ENCODE measurements at regions not wholly inside any gene's neighbourhood (a gene's known extent, or its start where the extent isn't known, plus 50 kb on each side); places are given as distances from the start of the nearest gene placed in this dataset.

GRCh38 chr12:126144603-126145002, 1079.4 kb downstream of the AACS start:
- no CpG with 5 or more reads among the region's 4 CpGs for WGBS, 2 donors (ENCODE audit: extremely low coverage in 2 of 2, insufficient read length in 2 of 2, insufficient replicate concordance in 1 of 2)
- Histone ChIP-seq H3K4me1 (ENCODE audit: control insufficient read depth in 2 of 2, insufficient read depth in 1 of 2, low read depth in 1 of 2, low read length in 2 of 2) (peaks cover 0 to 1% of the 10 kb centered on the region in 2 donors), H3K27me3 (ENCODE audit: control insufficient read depth in 3 of 3, insufficient read depth in 3 of 3, low read depth in 1 of 3, low read length in 3 of 3) (peaks cover 0 to 2% (median 0%) of the 10 kb centered on the region in 3 experiments), H3K27ac (replicated peaks; ENCODE audit: low read length) (no peak overlapping the region), H2BK120ac (ENCODE audit: low read depth, low read length) (no peak overlapping the region), H4K91ac (ENCODE audit: low read depth, low read length, poor library complexity) (no peak overlapping the region), H2AK5ac (ENCODE audit: low read depth, low read length) (no peak overlapping the region), H3K9me3 (replicated peaks in 1 of 2; ENCODE audit: control insufficient read depth in 2 of 2, insufficient read depth in 1 of 2, low read depth in 1 of 2, low read length in 2 of 2) (peaks cover 0 to 6% of the 10 kb centered on the region in 2 donors), H3K14ac (ENCODE audit: low read length) (no peak overlapping the region), H3K18ac (ENCODE audit: low read length) (no peak overlapping the region), H2BK5ac (ENCODE audit: low read length) (no peak overlapping the region), H4K8ac (ENCODE audit: low read depth, low read length) (no peak overlapping the region), H3K23ac (ENCODE audit: low read depth, low read length, poor library complexity) (no peak overlapping the region), H3K4me2 (ENCODE audit: insufficient read depth, low read length, poor library complexity, severe bottlenecking) (no peak overlapping the region), H3K9ac (ENCODE audit: low read depth, low read length, poor library complexity) (no peak overlapping the region), H2BK15ac (ENCODE audit: low read length) (no peak overlapping the region), H3K4me3 (ENCODE audit: low read length in 2 of 2) (no peak overlapping the region), H3K36me3 (replicated peaks in 1 of 2; ENCODE audit: control insufficient read depth in 2 of 2, insufficient read depth in 2 of 2, low read length in 2 of 2) (no peaks in the 10 kb centered on the region), H2AFZ (ENCODE audit: low read length) (no peak overlapping the region), H3K4ac (ENCODE audit: low read length) (no peak overlapping the region), H2BK12ac (ENCODE audit: low read length) (no peak overlapping the region), H3K79me1 (ENCODE audit: low read depth, low read length) (no peaks in the 10 kb centered on the region)
- no peak for DNase-seq (ENCODE audit: low spot score)

GRCh38 chr12:126147321-126147720, 1082.1 kb downstream of the AACS start:
- Histone ChIP-seq H2BK12ac (ENCODE audit: low read length) (no peak overlapping the region), H2BK15ac (ENCODE audit: low read length) (no peak overlapping the region), H3K79me1 (ENCODE audit: low read depth, low read length) (no peaks in the 10 kb centered on the region), H3K27me3 (ENCODE audit: control insufficient read depth in 3 of 3, insufficient read depth in 3 of 3, low read depth in 1 of 3, low read length in 3 of 3) (peaks cover 0 to under 1% (median 0%) of the 10 kb centered on the region in 3 experiments), H3K36me3 (replicated peaks in 1 of 2; ENCODE audit: control insufficient read depth in 2 of 2, insufficient read depth in 2 of 2, low read length in 2 of 2) (no peaks in the 10 kb centered on the region), H3K18ac (ENCODE audit: low read length) (no peak overlapping the region), H2AK5ac (ENCODE audit: low read depth, low read length) (no peak overlapping the region), H3K4ac (ENCODE audit: low read length) (no peak overlapping the region), H2BK120ac (ENCODE audit: low read depth, low read length) (no peak overlapping the region), H3K9ac (ENCODE audit: low read depth, low read length, poor library complexity) (no peak overlapping the region), H3K9me3 (replicated peaks in 1 of 2; ENCODE audit: control insufficient read depth in 2 of 2, insufficient read depth in 1 of 2, low read depth in 1 of 2, low read length in 2 of 2) (peaks cover 0 to under 1% of the 10 kb centered on the region in 2 donors), H3K23ac (ENCODE audit: low read depth, low read length, poor library complexity) (no peak overlapping the region), H4K91ac (ENCODE audit: low read depth, low read length, poor library complexity) (no peak overlapping the region), H3K4me3 (ENCODE audit: low read length in 2 of 2) (no peak overlapping the region), H3K4me2 (ENCODE audit: insufficient read depth, low read length, poor library complexity, severe bottlenecking) (no peak overlapping the region), H4K8ac (ENCODE audit: low read depth, low read length) (no peak overlapping the region), H2BK5ac (ENCODE audit: low read length) (no peak overlapping the region), H2AFZ (ENCODE audit: low read length) (no peak overlapping the region), H3K14ac (ENCODE audit: low read length) (no peak overlapping the region), H3K27ac (replicated peaks; ENCODE audit: low read length) (no peak overlapping the region), H3K4me1 (ENCODE audit: control insufficient read depth in 2 of 2, insufficient read depth in 1 of 2, low read depth in 1 of 2, low read length in 2 of 2) (peaks cover 0 to 1% of the 10 kb centered on the region in 2 donors)
- DNase-seq (ENCODE audit: low spot score): no peak
- no CpG with 5 or more reads among the region's 1 CpG for WGBS, 2 donors (ENCODE audit: extremely low coverage in 2 of 2, insufficient read length in 2 of 2, insufficient replicate concordance in 1 of 2)

- H3K14ac ChIP-seq (ENCODE audit: low read length): no peak overlapping the region
- H3K4me2 ChIP-seq (ENCODE audit: insufficient read depth, low read length, poor library complexity, severe bottlenecking): no peak overlapping the region
- H2BK12ac ChIP-seq (ENCODE audit: low read length): no peak overlapping the region
- H2AK5ac ChIP-seq (ENCODE audit: low read depth, low read length): no peak overlapping the region
- no peak overlapping the region for H3K23ac ChIP-seq (ENCODE audit: low read depth, low read length, poor library complexity)
- H3K27me3 ChIP-seq (ENCODE audit: control insufficient read depth in 3 of 3, insufficient read depth in 3 of 3, low read depth in 1 of 3, low read length in 3 of 3): no peaks in the 10 kb centered on the region
- H2BK15ac ChIP-seq (ENCODE audit: low read length): no peak overlapping the region
- H3K4ac ChIP-seq (ENCODE audit: low read length): no peak overlapping the region
- peak overlapping the region; percentile 61 for H2AFZ ChIP-seq (ENCODE audit: low read length)
- WGBS, 2 donors (ENCODE audit: extremely low coverage in 2 of 2, insufficient read length in 2 of 2, insufficient replicate concordance in 1 of 2): no CpG with 5 or more reads among the region's 12 CpGs
- no peaks in the 10 kb centered on the region for H3K4me1 ChIP-seq (ENCODE audit: control insufficient read depth in 2 of 2, insufficient read depth in 1 of 2, low read depth in 1 of 2, low read length in 2 of 2)
- H4K91ac ChIP-seq (ENCODE audit: low read depth, low read length, poor library complexity): no peak overlapping the region
- H4K8ac ChIP-seq (ENCODE audit: low read depth, low read length): no peak overlapping the region
- H2BK5ac ChIP-seq (ENCODE audit: low read length): no peak overlapping the region
- DNase-seq (ENCODE audit: low spot score): no peak
- no peak overlapping the region for H3K9ac ChIP-seq (ENCODE audit: low read depth, low read length, poor library complexity)
- H3K18ac ChIP-seq (ENCODE audit: low read length): no peak overlapping the region
- H3K4me3 ChIP-seq (ENCODE audit: low read length in 2 of 2): no peak overlapping the region
- no peak overlapping the region for H3K27ac ChIP-seq (replicated peaks; ENCODE audit: low read length)
- no peaks in the 10 kb centered on the region for H3K9me3 ChIP-seq (replicated peaks in 1 of 2; ENCODE audit: control insufficient read depth in 2 of 2, insufficient read depth in 1 of 2, low read depth in 1 of 2, low read length in 2 of 2)
- H3K79me1 ChIP-seq (ENCODE audit: low read depth, low read length): no peaks in the 10 kb centered on the region
- no peak overlapping the region for H2BK120ac ChIP-seq (ENCODE audit: low read depth, low read length)
- no peaks in the 10 kb centered on the region for H3K36me3 ChIP-seq (replicated peaks in 1 of 2; ENCODE audit: control insufficient read depth in 2 of 2, insufficient read depth in 2 of 2, low read length in 2 of 2)
These were observed 1091.8 kb downstream of the AACS start for GRCh38 chr12:126156806-126157574.

GRCh38 chr12:126157575-126157966, 1092.3 kb downstream of the AACS start:
- Histone ChIP-seq H2BK12ac (ENCODE audit: low read length) (no peak overlapping the region), H4K91ac (ENCODE audit: low read depth, low read length, poor library complexity) (no peak overlapping the region), H3K9ac (ENCODE audit: low read depth, low read length, poor library complexity) (no peak overlapping the region), H2BK5ac (ENCODE audit: low read length) (no peak overlapping the region), H3K14ac (ENCODE audit: low read length) (no peak overlapping the region), H2BK15ac (ENCODE audit: low read length) (no peak overlapping the region), H3K4me1 (ENCODE audit: control insufficient read depth in 2 of 2, insufficient read depth in 1 of 2, low read depth in 1 of 2, low read length in 2 of 2) (no peaks in the 10 kb centered on the region), H3K4me3 (ENCODE audit: low read length in 2 of 2) (no peak overlapping the region), H3K9me3 (replicated peaks in 1 of 2; ENCODE audit: control insufficient read depth in 2 of 2, insufficient read depth in 1 of 2, low read depth in 1 of 2, low read length in 2 of 2) (no peaks in the 10 kb centered on the region), H3K4me2 (ENCODE audit: insufficient read depth, low read length, poor library complexity, severe bottlenecking) (no peak overlapping the region), H3K27me3 (ENCODE audit: control insufficient read depth in 3 of 3, insufficient read depth in 3 of 3, low read depth in 1 of 3, low read length in 3 of 3) (no peaks in the 10 kb centered on the region), H3K79me1 (ENCODE audit: low read depth, low read length) (no peaks in the 10 kb centered on the region), H3K4ac (ENCODE audit: low read length) (no peak overlapping the region), H2AFZ (ENCODE audit: low read length) (no peak overlapping the region), H3K23ac (ENCODE audit: low read depth, low read length, poor library complexity) (no peak overlapping the region), H2BK120ac (ENCODE audit: low read depth, low read length) (no peak overlapping the region), H2AK5ac (ENCODE audit: low read depth, low read length) (no peak overlapping the region), H3K36me3 (replicated peaks in 1 of 2; ENCODE audit: control insufficient read depth in 2 of 2, insufficient read depth in 2 of 2, low read length in 2 of 2) (no peaks in the 10 kb centered on the region), H3K27ac (replicated peaks; ENCODE audit: low read length) (no peak overlapping the region), H3K18ac (ENCODE audit: low read length) (no peak overlapping the region), H4K8ac (ENCODE audit: low read depth, low read length) (no peak overlapping the region)
- WGBS, 2 donors (ENCODE audit: extremely low coverage in 2 of 2, insufficient read length in 2 of 2, insufficient replicate concordance in 1 of 2): no CpG with 5 or more reads among the region's 5 CpGs
- no peak for DNase-seq (ENCODE audit: low spot score)
